GM19395 (cell line): ENCODE measurements at regions not wholly inside any gene's neighbourhood (a gene's known extent, or its start where the extent isn't known, plus 50 kb on each side); places are given as distances from the start of the nearest gene placed in this dataset.
"Not testable (repeated sequence)": the region's sequence is repeated elsewhere in the genome, so short reads cannot be mapped to it uniquely, and the experiment has no call there.

Source experiments
- ATAC-seq: cut with Tn5 transposase; IDR thresholded peaks from one replicate; pipeline ENCODE4 v1.9.1; 2021; ENCODE audit warnings: mild to moderate bottlenecking, moderate library complexity; ENCODE audit not compliant: unreplicated experiment

DNA sequence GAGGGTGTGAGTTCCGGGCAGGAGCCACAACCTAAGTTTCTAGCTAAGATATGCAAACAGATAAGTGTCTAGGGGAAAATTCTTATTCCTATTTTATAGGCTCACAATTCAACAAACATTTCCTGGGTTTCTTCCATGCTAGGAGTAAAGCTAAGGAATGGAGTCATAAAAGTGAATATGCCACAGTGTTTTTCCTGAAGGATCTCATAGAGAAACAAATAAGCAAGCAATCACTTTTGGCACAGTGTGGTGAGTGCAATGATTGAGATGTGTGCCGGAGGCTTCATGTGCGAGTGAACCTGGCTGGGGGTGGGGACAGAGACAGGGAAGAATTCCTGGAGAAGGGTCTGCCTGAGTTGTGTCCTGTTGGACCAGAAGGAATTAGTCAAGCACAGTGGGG is 147.4 kb downstream of the TENT5C start:
- no peak for ATAC-seq

GRCh38 chr1:117753652-117754051 is 147.8 kb downstream of the TENT5C start:
- ATAC-seq, result no peak

DNA sequence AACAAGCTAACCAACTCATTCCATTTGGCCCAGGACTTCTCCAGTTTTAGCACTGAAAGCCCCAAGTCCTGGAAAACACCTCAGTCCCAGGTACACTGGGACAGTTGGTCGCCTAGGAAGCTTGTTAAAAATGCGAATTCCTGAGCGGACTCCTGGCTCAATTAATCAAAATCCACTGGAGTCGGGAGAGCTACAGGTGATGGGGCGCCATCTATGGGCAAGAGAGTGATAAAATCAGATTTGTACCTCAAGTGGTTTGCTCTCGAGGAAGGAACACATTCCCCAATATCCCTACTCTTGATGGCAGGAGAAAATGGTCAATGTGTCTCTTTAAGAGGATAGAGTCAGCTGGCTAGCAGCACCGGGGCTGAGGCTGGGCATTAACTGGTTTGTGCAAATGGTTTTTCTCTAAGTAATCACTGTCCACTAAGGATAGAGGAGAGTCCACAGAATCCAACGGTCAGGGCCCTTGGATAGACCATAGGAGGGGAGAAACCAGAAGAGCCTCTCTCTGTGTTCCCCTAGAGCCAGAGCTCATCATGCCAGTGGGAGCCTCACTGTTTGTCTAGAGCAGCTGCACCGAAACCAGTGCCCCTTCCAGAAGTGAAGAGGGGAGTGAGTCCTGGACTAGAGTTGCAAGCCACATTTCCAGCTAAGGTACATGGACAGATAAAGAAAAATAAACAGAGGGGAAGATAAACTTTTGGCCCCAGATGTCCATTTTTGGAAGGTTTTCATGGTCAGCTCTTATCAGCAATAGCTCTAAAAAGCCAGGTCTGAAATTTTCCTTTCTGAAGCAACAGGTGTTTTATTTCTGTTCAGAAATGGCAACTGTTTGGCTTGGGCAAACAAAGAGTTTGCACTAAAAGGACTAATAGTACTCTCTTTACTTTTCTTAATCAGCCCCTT is 148.5 kb downstream of the TENT5C start:
- no peak for ATAC-seq

- no peak for ATAC-seq
Observed at GRCh38 chr1:117757668-117758067, 151.8 kb downstream of the TENT5C start.

- ATAC-seq, result peak; percentile 85
Observed at GRCh38 chr1:117758444-117759316, 152.8 kb downstream of the TENT5C start.

- ATAC-seq, result no peak
Observed at GRCh38 chr1:117759535-117759934, 153.7 kb downstream of the TENT5C start.

DNA sequence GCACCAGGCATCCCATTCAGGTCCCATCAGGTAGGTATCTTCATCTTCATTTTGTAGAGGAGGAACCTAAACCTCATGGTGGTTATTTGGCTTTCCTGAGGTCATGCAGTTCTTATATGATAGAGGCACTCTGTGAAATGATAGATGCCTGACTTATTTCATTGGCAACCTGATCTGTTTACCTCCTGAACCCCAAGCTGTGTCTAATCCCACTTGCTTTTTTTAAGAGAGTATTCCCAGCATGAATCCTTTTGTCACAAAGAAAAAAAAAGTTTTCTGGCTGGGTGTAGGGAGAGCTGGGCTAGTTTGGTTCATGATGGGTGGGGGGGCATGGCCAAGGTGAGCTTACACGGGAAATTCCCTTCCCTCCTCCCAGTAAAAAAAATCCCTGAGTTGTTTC is 154.2 kb downstream of the TENT5C start:
- no peak for ATAC-seq

DNA sequence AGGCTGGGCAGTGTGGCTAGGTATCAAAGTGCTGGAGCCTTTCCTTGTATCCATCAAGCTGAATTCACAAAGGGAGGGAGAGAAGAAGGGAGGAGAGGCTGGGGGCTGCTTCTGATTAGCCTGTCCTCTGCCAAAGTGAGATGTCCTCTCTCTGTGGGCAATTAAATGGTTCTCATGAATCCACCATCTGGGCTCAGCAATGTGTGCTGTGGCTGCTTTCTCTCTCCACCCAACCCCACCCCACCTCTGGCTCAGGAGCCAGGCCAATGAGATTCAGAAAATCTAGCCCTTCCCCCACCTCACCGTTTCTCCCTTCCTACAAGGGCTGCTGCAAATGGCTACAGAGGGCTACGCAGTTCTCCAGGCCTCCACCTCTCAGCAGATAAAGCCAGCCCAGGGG is 154.6 kb downstream of the TENT5C start:
- ATAC-seq, result no peak

- not testable (repeated sequence) for ATAC-seq
Observed at GRCh38 chr1:117767756-117768155, 161.7 kb downstream of the GDAP2 start.

DNA sequence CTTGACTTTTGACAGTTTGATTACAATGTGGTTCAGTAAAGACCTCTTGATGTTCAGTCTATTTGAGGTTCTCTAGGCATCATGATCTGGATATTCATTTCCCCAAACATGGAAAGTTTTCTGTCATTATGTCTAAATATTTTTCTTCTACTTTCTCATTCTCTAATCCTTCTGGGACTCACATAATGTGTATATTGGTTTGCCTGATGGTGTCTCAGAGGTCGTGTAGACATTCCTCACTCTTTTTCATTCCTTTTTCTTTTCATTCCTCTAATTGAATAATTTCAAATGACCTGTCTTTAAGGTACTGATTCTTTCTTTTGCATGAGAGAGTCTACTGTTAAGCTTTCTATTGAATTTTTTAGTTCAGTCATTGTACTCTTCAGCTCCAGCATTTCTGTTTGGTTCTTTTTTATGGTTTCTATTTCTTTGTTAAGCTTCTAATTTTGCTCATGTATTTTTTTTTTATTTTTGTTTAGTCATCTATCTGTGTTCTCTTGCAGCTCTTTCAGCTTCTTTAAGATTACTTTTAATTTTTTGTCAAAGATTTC is 158.4 kb downstream of the GDAP2 start:
- no peak for ATAC-seq

- no peak for ATAC-seq
Observed at GRCh38 chr1:117779364-117779763, 150.1 kb downstream of the GDAP2 start.

- ATAC-seq, result no peak
Observed at GRCh38 chr1:117780687-117781475, 148.5 kb downstream of the GDAP2 start.

DNA sequence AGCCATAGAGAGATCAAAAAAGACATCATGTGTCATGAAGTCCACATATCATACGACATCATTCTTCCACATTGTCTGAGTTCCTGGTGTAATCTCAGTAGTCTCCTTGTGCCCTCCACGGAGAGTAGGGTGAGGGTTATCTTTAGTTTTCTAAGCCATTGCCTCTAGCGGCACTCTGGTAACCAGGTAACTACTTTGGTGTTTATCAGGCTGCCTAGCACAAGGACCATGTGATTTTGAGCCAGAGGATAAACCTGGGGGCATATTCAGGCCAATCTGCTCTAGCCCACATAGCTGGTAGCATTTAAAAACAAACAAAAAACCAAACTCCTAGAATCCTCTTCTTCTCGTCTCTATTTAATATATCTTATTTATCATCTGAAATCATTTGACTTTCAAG is 147.4 kb downstream of the GDAP2 start:
- no peak for ATAC-seq

DNA sequence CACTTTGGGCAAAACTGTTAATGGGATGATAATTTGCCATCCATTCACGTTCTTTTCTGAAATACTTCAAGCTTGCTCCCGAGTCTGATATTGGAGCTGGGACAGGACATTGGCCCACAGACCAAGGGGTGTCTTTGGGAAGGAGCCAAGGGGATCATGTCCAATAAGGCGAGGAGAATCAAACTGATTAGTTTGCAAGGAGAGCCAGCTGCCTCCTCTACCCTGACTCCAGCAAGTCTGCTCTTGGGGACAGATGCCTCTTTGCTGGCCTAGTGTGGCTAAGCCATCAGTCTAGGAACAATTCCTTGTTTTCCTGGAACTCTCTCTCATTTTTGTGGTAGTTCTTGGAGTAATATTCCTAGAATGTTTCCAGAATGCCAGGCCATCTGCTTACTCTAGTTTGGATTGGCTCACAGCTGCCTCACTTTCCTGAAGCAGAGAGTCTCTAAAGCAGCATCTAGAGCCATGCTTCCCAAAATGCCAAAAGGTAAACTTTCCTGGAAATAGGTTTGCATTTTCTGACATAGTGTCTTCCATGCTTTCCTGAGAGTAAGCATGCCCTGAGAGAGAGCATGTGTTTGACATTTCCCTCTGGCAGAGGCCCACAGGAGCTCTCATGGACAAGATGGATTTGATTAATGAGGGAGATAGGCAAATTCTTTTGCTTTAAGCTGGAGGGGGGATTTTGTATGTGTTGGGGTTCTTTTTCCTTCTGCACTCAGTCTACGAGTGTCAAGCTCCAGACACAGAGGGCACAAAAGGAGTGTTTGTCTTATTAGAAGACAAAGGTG is 145.6 kb downstream of the GDAP2 start:
- no peak for ATAC-seq

DNA sequence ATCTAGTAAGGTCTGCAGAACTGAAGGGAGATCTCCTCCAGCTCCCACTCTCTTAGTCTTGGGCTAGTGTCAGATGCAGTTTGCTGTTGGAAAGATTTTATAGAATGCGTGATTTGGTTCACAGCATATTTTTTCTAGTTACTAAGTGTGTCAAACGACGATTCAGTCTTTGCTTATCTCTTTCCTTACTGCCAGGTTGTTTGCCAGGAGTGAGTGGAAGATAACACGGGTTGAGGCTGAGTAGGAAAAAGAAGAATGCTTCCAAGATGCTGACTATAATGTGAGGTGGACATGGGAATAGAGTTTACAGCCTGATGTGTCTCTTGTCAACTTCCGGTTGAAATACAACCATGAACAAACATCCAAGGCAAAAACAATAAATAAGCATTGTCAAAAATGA is 141.4 kb downstream of the GDAP2 start:
- no peak for ATAC-seq

GRCh38 chr1:117793413-117793812 is 136.0 kb downstream of the GDAP2 start:
- no peak for ATAC-seq

DNA sequence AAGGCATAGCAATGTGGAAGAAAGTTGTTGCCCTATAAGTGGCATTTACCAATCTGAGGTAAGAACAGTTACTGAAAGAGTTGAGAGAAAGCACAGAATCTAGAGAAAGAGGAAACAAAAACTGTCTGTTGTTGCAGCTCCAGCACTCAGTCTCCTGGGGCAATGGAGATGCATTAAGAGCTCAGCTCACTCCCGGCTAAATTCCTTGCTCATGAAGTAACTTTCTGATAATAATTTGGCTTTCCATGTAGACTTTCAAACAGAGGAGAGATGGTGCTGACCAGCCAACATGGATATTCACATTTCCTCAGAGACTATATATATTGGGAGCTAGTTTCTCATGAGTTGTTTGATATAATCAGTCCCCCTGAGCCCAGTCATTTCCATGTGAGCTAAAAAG is 135.3 kb downstream of the GDAP2 start:
- ATAC-seq, result no peak

DNA sequence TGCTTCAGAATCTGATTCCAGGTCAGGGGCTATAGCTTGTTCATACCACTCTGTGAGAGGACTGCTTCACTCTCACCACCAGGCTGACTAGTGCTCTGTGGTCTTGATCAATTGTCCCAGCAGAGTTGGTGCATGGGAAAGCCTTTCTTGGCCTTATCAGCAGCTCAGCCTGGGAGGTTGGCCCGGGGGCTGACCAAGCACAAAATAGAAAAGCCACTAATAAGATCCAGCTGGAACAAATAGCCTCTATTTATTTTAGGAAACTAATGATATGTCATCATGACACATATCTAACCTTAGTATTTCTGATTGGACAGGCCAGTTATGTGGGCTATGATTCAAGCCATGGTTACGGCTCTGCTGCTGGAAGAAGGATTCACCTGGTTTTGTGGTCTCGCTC is 134.2 kb downstream of the GDAP2 start:
- no peak for ATAC-seq

DNA sequence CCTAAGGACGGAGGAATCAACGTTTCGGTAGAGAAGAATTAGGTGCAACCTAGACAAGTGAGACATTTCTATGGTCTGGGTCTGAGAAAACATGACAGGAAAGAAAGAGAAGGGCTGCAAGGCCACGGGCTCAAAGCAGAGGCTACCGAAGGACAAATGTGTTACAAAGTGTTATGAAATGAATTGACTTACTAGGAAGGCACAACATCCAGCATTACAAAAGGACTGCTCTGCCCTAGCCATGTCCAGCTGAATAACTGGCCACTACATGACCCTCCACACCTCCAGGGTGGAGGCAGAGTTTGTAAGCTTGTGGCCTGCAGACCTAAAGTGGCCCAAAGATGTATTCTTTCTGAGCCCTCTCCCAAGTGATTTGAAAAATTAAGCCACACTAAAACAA is 133.6 kb downstream of the GDAP2 start:
- no peak for ATAC-seq

DNA sequence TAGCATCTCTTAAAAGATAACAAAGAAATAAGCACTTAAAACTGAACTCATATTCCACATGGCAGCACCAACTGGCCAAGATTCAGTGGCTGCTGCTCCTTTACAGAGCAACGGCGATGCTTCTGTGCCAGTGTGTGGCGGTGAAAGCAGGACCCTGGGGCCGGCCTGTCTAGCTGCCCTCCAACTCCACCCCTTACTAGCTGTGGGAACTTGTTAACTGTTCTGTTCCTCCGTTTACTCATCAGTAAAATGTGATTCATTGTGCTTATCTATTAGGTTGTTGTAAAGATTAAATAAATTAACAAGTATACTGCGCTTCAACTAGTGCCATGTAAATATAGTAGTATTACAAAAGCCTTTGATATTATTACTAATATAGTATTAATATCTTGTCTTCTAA is 133.2 kb downstream of the GDAP2 start:
- no peak for ATAC-seq
